Natural killer cell (primary cell): ENCODE measurements at regions not wholly inside any gene's neighbourhood (a gene's known extent, or its start where the extent isn't known, plus 50 kb on each side); places are given as distances from the start of the nearest gene placed in this dataset.

Experiments
- ATAC-seq, 3 donors: fragments of 150-1000 bp in 2 of 3; fragments of 200-7000 bp in 1 of 3; cut with Tn5 transposase; 1 replicate in 1 of 3; 2 replicates in 2 of 3; pipeline ENCODE4 v1.10.0; 2021; ENCODE audit warnings: mild to moderate bottlenecking in 2 of 3, moderate library complexity in 2 of 3
- DNase-seq, 2 donors: peaks; one replicate each; pipeline versions ENCODE4 v3.0.0 to v3.0.0-alpha.2; 2013 to 2021; ENCODE audit warnings: mixed read lengths in 1 of 2
- H3K27ac ChIP-seq: one replicate; pipeline ENCODE4 v1.5.1; 2013; ENCODE audit warnings: mild to moderate bottlenecking, low read length
- H3K27me3 ChIP-seq: one replicate; pipeline ENCODE4 v1.6.1; 2013; ENCODE audit warnings: low read length; ENCODE audit not compliant: control insufficient read depth, insufficient read depth
- H3K36me3 ChIP-seq: one replicate; pipeline ENCODE4 v1.6.1; 2013; ENCODE audit warnings: low read length; ENCODE audit not compliant: control insufficient read depth, insufficient read depth
- H3K4me1 ChIP-seq: one replicate; pipeline ENCODE4 v1.6.1; 2013; ENCODE audit warnings: low read length; ENCODE audit not compliant: control insufficient read depth, insufficient read depth
- H3K4me3 ChIP-seq: one replicate; pipeline ENCODE4 v1.5.1; 2013; ENCODE audit warnings: low read length
- H3K9me3 ChIP-seq: one replicate; pipeline ENCODE4 v1.6.1; 2013; ENCODE audit warnings: low read length; ENCODE audit not compliant: control insufficient read depth, insufficient read depth
- H3K27ac Mint-ChIP-seq, 2 donors: one replicate each; pipeline ENCODE4 v1.8.0; 2022; ENCODE audit warnings: mild to moderate bottlenecking in 2 of 2, mixed read lengths in 2 of 2, moderate library complexity in 1 of 2
- H3K27me3 Mint-ChIP-seq, 2 donors: one replicate each; pipeline ENCODE4 v1.8.0; 2022; ENCODE audit warnings: low read depth in 2 of 2, mixed read lengths in 2 of 2
- H3K36me3 Mint-ChIP-seq: one replicate; pipeline ENCODE4 v1.8.0; 2022; ENCODE audit warnings: mixed read lengths
- H3K4me1 Mint-ChIP-seq, 2 donors: one replicate each; pipeline ENCODE4 v1.8.0; 2022; ENCODE audit warnings: mixed read lengths in 2 of 2
- H3K4me3 Mint-ChIP-seq: one replicate; pipeline ENCODE4 v1.8.0; 2022; ENCODE audit warnings: mild to moderate bottlenecking, moderate library complexity, mixed read lengths
- H3K9me3 Mint-ChIP-seq, 2 donors: one replicate each; pipeline ENCODE4 v1.8.0; 2022; ENCODE audit warnings: mixed read lengths in 2 of 2
- WGBS: methylation state at CpG from one replicate; pipeline ENCODE4 v1.1.7; 2013; ENCODE audit warnings: missing lambda C conversion rate; ENCODE audit not compliant: insufficient coverage; 5-methylcytosine and 5-hydroxymethylcytosine counted together
- intact Hi-C: fragments of 100-400 bp; cut with micrococcal nuclease; formaldehyde crosslinking; loops from one replicate; pipeline ENCODE4 v1.14.2; 2022
- TF ChIP-seq, protein P1 (sequence below): fragments of 200-600 bp; IDR thresholded peaks from one replicate; pipeline ENCODE4 v1.8.0; 2022; ENCODE audit warnings: antibody characterized with exemption

DNA sequence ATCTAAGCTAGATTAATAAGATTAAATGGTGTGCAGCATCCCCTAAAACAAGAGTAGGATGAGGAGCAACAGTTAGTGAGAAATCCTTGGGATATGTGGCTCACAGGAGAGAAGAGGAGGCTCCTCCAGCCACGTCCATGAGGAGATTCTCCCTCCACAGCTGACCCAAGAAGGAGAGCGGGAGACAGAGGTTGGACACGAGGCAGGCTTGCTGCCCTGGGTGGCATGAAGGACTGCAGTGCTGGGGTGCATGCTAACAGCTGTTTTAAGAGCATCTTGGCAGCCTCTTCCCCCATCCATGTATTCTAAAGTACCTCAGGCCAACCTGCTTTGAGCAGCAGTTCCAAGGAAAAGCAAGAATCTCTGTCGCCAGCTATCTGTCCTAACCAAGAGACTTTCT is 284.4 kb upstream of the B3GAT1 start:
- Mint-ChIP-seq H3K9me3 (no peaks in the 10 kb centered on the region), H3K4me1 (no peaks in the 10 kb centered on the region), H3K36me3 (no peaks in the 10 kb centered on the region), H3K27me3 (peaks cover 19 to 29% of the 10 kb centered on the region in 2 donors), H3K27ac (no peak overlapping the region), H3K4me3 (no peak overlapping the region)
- intact Hi-C loops: no loop called here
- Histone ChIP-seq H3K27me3 (no peaks in the 10 kb centered on the region), H3K27ac (no peak overlapping the region), H3K4me3 (no peak overlapping the region), H3K36me3 (no peaks in the 10 kb centered on the region), H3K4me1 (no peaks in the 10 kb centered on the region), H3K9me3 (no peaks in the 10 kb centered on the region)
- 75% methylated on average over 4 of the region's 4 CpGs for WGBS
- DNase-seq (no peak), ATAC-seq (no peak)
- TF ChIP-seq, protein P1, sequence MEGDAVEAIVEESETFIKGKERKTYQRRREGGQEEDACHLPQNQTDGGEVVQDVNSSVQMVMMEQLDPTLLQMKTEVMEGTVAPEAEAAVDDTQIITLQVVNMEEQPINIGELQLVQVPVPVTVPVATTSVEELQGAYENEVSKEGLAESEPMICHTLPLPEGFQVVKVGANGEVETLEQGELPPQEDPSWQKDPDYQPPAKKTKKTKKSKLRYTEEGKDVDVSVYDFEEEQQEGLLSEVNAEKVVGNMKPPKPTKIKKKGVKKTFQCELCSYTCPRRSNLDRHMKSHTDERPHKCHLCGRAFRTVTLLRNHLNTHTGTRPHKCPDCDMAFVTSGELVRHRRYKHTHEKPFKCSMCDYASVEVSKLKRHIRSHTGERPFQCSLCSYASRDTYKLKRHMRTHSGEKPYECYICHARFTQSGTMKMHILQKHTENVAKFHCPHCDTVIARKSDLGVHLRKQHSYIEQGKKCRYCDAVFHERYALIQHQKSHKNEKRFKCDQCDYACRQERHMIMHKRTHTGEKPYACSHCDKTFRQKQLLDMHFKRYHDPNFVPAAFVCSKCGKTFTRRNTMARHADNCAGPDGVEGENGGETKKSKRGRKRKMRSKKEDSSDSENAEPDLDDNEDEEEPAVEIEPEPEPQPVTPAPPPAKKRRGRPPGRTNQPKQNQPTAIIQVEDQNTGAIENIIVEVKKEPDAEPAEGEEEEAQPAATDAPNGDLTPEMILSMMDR: no peak

DNA sequence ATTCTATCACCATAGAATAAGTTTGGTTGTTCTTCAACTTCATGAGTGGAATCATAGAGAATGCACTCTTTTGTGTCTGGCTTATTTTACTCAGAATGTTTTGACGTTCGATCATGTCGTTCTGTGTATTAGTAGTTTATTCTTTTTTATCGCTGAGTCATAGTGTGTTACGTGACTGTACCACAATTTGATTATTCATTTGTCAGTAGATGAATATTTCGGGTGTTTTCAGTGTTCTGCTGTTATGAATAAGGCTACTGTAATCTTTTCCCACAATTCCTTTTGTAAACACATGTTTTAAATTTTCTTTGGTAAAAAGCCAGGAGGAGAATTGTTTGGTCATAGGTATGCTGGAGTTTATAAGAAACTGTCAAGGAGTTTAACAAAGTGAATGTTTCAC is 279.9 kb upstream of the B3GAT1 start:
- Histone ChIP-seq H3K4me3 (no peak overlapping the region), H3K9me3 (no peaks in the 10 kb centered on the region), H3K36me3 (no peaks in the 10 kb centered on the region), H3K4me1 (no peaks in the 10 kb centered on the region), H3K27ac (no peak overlapping the region), H3K27me3 (no peaks in the 10 kb centered on the region)
- 77% methylated on average over 6 of the region's 6 CpGs for WGBS
- Mint-ChIP-seq H3K36me3 (no peaks in the 10 kb centered on the region), H3K27me3 (peaks cover 21 to 42% of the 10 kb centered on the region in 2 donors), H3K4me3 (no peak overlapping the region), H3K4me1 (no peaks in the 10 kb centered on the region), H3K27ac (no peak overlapping the region), H3K9me3 (no peaks in the 10 kb centered on the region)
- no peak for DNase-seq
- ATAC-seq: no peak
- TF ChIP-seq, protein P1: no peak
- intact Hi-C loops: no loop called here

DNA sequence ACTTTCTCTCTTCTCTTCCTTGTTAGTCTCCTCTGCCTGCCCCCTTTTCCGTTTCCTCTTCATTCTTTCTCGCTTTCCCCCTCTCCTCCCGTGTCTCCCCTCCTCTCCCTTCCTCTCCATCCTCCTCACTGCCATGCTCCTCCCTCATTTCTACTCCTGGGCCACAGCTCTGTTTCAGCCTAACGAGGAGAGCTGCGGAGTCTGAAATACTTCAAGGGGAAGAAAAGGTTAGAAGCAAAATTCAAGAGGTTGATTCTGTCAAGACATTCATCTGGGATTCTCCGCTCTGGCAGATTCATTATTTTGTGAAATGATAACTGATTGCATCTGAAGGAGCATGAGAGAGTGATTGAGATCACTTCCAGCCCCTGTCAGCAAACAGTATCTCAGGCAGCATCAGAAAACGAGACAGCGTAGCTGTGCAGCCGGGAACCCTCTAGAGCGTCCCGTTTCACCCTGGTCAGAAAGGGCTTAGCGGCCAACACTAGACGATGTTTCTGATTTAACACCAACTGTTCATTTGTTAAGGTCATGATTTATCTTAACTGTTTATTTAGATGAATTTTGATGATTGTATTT is 279.3 kb upstream of the B3GAT1 start:
- 71% methylated on average over 13 of the region's 13 CpGs for WGBS
- no peaks in the 10 kb centered on the region for H3K36me3 Mint-ChIP-seq

DNA sequence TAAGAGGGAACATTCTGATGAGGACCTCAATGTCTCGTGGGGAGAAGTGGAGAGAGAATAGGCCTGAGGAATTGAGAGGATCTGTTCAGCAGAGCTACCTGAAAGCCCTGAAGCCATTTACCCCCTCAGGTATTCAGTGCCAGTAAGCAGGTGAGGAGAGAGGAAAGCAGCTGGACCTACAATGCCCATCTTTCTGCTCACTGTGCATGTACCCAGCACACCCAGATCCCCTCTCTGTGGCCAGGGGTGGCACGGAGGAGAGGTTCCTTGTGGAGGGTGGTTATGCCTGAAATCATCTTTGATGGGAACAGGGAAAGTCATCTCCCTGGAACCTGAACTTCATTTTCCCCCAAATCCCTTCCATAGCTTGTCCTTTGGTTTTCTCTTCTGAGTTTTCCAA is 277.8 kb upstream of the B3GAT1 start:
- Histone ChIP-seq H3K4me1 (no peaks in the 10 kb centered on the region), H3K4me3 (no peak overlapping the region), H3K9me3 (no peaks in the 10 kb centered on the region), H3K36me3 (no peaks in the 10 kb centered on the region), H3K27ac (no peak overlapping the region), H3K27me3 (no peaks in the 10 kb centered on the region)
- Mint-ChIP-seq H3K27me3 (peaks cover 21 to 36% of the 10 kb centered on the region in 2 donors), H3K9me3 (no peaks in the 10 kb centered on the region), H3K27ac (no peak overlapping the region), H3K36me3 (no peaks in the 10 kb centered on the region), H3K4me3 (no peak overlapping the region), H3K4me1 (no peaks in the 10 kb centered on the region)
- ATAC-seq: no peak
- intact Hi-C loops: no loop called here
- no peak for DNase-seq
- TF ChIP-seq, protein P1: no peak
- 71% methylated on average over 1 of the region's 2 CpGs for WGBS

More for the DNA sequence above, 279.3 kb upstream of the B3GAT1 start:
- no peak for ATAC-seq
- no peak overlapping the region for H3K4me3 ChIP-seq
- peaks cover 21 to 42% of the 10 kb centered on the region in 2 donors for H3K27me3 Mint-ChIP-seq
- no peaks in the 10 kb centered on the region for H3K4me1 ChIP-seq
- no peak for DNase-seq
- H3K4me3 Mint-ChIP-seq: no peak overlapping the region
- H3K9me3 ChIP-seq: no peaks in the 10 kb centered on the region
- no peak overlapping the region for H3K27ac ChIP-seq
- H3K36me3 ChIP-seq: no peaks in the 10 kb centered on the region
- no peaks in the 10 kb centered on the region for H3K4me1 Mint-ChIP-seq
- TF ChIP-seq, protein P1: no peak
- intact Hi-C loops: no loop called here
- no peaks in the 10 kb centered on the region for H3K27me3 ChIP-seq
- no peak overlapping the region for H3K27ac Mint-ChIP-seq
- H3K9me3 Mint-ChIP-seq: no peaks in the 10 kb centered on the region
